ENCODE measurements at regions not wholly inside any gene's neighbourhood (a gene's known extent, or its start where the extent isn't known, plus 50 kb on each side); places are given as distances from the start of the nearest gene placed in this dataset.
"Not testable (repeated sequence)": the region's sequence is repeated elsewhere in the genome, so short reads cannot be mapped to it uniquely, and the experiment has no call there.

- peak overlapping the region in 6 of 11 experiments; percentile 28 to 76 (median 49); a peak in 9 of 22 replicates for H3K27ac ChIP-seq
- H3K9ac ChIP-seq, result peak overlapping the region in 2 of 11 experiments; percentile 34 to 52; a peak in 1 of 22 replicates
- not testable (repeated sequence) for H3K36me3 ChIP-seq; H3K27me3 ChIP-seq; H4K20me1 ChIP-seq; H3K4me3 ChIP-seq; H3K9me3 ChIP-seq (replicated peaks in 1 of 11)
- peaks cover 3 to 19% (median 11%) of the 10 kb centered on the region in 10 experiments; a peak in 15 of 20 replicates for H3K4me1 ChIP-seq
- peak overlapping the region in 6 of 11 experiments; percentile 25 to 54 (median 38); a peak in 5 of 22 replicates for H3K4me2 ChIP-seq
Measured at GRCh38 chr21:5104562-5104928, 5416.8 kb upstream of the TPTE start.

DNA sequence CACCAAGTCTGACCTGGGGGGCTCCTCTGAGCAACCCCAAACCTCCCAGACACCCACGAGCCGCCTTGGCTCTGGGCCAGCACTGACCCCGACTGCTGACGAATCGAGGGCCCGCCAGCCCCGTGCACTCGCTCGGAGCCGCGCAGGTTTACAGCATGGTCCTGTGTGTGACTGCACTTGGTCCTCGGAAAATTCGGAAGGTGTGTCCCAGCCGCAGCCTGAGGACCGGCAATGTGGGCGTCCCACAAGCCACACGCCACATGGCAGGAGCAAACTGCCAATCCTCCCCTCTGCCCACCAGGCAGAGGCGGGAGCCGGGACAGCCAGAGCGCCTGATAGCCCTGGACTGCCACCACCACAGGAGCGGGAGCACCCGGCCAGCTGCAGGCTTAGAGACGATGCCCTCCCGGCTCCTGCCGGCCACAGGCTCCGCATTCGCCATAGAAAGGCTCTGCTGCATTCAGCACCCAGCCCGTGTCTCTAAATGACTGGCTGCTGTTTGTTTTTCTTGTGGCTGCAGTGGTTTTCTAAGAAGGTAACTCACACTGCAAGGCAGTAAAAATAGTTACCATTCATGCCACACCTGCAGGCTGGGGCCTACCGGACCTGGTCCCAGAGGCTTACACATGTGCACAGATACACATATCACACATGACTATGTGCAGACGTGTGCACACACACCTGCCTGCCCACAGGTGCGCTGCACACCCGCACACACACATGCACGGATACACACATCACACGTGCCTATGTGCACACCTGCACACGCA lies 5415.3 kb upstream of the TPTE start:
- not testable (repeated sequence) for H3K36me3 ChIP-seq; H3K27me3 ChIP-seq; H3K4me3 ChIP-seq; H3K9ac ChIP-seq; H3K27ac ChIP-seq; H4K20me1 ChIP-seq; H3K9me3 ChIP-seq (replicated peaks in 1 of 11)
- Histone ChIP-seq H3K4me2 (peak overlapping the region; percentile 24 to 56 (median 46); a peak in 11 of 22 replicates), H3K4me1 (peaks cover 3 to 19% (median 11%) of the 10 kb centered on the region in 10 experiments; a peak in 15 of 20 replicates)

DNA sequence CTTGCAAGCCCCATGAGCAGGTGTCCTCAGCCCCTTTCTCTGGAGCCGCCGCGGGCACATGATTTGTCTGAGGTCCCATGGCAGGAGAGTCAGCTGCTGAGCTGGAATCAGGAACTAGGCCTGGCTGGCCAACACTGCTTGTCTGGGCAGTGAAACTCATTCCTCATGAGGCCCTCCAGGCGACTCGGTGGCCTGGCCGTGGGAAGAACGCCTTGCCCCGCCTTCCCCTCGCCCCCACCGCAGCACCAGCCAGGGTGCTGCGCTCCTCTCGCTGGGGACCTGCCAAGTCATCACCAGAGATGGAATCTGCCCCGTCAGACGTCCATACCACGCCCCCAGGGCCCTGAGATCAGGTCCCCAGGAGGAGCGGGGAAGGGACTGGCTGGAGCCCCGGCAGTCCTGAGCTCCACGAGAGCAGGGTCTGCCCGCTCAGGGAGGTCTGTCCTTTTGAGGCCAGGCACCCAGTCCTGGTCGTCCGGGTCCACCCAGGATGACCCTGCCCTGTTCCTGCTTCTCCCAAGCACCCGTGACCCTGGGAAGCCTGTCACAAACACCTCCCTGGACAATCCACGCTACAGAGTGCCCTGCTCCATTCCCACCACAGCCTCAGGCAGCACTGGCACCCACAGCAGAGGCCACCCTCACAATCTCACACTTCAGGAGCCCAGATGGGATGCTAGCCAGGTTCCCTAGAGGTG lies 5414.5 kb upstream of the TPTE start:
- not testable (repeated sequence) for H3K9ac ChIP-seq; H3K36me3 ChIP-seq; H3K27me3 ChIP-seq; H3K4me3 ChIP-seq; H4K20me1 ChIP-seq; H3K9me3 ChIP-seq (replicated peaks in 1 of 11)
- peak overlapping the region in 2 of 11 experiments; percentile 40 to 46; a peak in 2 of 22 replicates for H3K27ac ChIP-seq
- H3K4me2 ChIP-seq, result peak overlapping the region in 4 of 11 experiments; percentile 28 to 48 (median 29); a peak in 4 of 22 replicates
- peaks cover 3 to 19% (median 11%) of the 10 kb centered on the region in 10 experiments; a peak in 15 of 20 replicates for H3K4me1 ChIP-seq

GRCh38 chr21:5107637-5108036 lies 5413.7 kb upstream of the TPTE start:
- H3K4me2 ChIP-seq; H3K36me3 ChIP-seq; H4K20me1 ChIP-seq; H3K4me3 ChIP-seq; H3K9ac ChIP-seq; H3K27me3 ChIP-seq; H3K27ac ChIP-seq; H3K9me3 ChIP-seq (replicated peaks in 1 of 11): not testable (repeated sequence)
- H3K4me1 ChIP-seq, result peaks cover 3 to 19% (median 11%) of the 10 kb centered on the region in 10 experiments; a peak in 15 of 20 replicates

DNA sequence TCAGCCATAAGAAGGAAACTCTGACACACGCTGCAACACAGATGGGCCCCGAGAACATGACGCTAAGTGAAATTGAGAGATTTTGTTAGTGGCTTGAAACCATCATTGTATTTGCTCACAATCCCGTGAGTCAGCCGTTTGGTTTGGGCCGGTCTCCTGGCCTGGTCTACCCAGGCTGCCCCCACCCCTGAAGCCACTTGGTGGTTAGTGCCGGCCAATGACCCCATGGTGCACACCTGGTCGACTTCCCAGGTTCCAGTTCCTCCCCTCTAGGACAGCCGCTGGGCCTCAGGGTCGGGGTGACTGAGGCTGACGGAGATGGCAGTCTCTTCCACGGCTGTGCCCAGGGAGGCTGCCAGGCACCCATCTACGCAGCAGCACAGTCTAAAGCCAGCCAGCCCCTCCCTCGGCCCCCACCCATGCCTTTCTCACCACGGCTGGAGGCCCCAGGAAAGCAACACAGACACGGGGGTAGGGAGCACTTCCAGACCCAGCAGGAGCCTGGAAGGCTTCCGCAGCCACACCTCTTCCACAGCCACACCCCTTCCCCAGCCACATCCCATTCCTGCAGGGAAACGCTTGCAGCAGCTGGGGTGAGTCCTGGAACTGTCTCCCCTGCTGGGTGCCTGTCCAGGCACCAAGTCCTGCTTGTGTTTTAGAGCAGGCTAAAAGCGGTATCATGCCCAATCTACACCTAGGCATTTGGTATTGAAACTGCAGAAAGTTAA lies 5413.2 kb upstream of the TPTE start:
- H3K9me3 ChIP-seq (replicated peaks in 1 of 11); H4K20me1 ChIP-seq; H3K27me3 ChIP-seq; H3K4me3 ChIP-seq; H3K9ac ChIP-seq; H3K27ac ChIP-seq; H3K36me3 ChIP-seq: not testable (repeated sequence)
- H3K4me1 ChIP-seq, result peaks cover 3 to 17% (median 9%) of the 10 kb centered on the region in 10 experiments; a peak in 15 of 20 replicates
- H3K4me2 ChIP-seq, result 0 out of 22 replicates have a peak overlapping the region, but pooled peaks of 1 of the 11 experiments have one; percentile 35

DNA sequence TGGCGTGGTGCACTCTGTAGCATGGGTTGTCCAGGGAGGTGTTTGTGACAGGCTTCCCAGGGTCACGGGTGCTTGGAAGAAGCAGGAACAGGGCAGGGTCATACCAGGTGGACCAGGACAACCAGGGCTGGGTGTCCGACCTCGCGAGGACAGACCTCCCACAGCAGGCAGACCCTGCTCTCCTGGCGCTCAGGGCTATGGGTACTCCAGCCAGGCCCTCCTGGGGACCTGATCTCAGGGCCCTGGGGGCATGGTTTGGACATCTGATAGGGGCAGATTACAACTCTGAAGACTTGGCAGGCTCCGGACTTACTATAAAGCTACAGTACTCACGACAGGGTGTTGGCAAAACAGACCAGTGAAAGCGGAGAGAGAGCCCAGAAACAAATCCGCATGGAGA lies 5410.2 kb upstream of the TPTE start:
- not testable (repeated sequence) for H3K27me3 ChIP-seq; H3K9me3 ChIP-seq (replicated peaks in 1 of 11); H3K4me3 ChIP-seq; H3K36me3 ChIP-seq; H3K27ac ChIP-seq; H3K9ac ChIP-seq; H3K4me2 ChIP-seq; H4K20me1 ChIP-seq
- peaks cover 8 to 18% (median 13%) of the 10 kb centered on the region in 10 experiments; a peak in 18 of 20 replicates for H3K4me1 ChIP-seq

DNA sequence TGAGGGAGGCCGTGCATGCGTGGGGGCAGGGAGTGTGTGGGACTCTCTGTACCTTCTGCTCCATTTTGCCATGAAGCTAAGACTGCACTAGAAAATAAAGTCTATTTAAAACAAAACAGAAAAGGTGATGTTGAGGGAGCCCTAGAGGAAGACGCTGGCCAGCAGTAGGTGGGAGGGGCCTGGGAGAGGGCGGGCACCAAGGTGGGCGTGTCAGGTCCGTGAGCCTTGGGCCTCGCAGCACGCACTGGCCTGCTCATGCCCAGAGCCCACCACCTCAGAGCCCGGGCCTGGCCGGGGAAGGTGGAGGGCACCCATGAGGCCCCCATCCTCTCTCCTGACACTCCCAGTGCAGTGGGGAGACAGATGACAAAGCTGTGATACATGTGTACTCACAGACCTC lies 5408.3 kb upstream of the TPTE start:
- H3K4me3 ChIP-seq; H4K20me1 ChIP-seq; H3K9me3 ChIP-seq (replicated peaks in 1 of 11); H3K4me2 ChIP-seq; H3K36me3 ChIP-seq; H3K27ac ChIP-seq; H3K9ac ChIP-seq; H3K27me3 ChIP-seq: not testable (repeated sequence)
- peaks cover 11 to 22% (median 19%) of the 10 kb centered on the region in 10 experiments; a peak in 19 of 20 replicates for H3K4me1 ChIP-seq

DNA sequence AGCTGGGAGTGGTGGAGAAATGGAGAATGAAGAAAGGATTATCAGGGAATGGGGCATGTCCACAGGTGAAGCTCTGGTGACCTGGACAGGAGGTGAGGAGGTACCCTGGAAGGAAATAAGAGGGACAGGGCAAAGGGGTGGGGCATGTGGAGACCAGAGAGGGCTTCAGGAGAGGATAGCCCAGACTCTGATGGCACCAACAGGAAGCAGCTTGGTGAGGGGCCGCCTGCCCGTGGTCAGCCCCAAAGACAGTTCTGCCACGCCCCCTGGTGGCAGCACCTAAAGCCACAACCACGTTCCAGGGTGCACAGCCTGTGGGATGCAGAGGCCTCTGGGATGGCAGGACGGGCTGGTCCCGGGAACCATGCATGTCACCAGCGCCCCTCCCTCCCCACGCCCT lies 5406.9 kb upstream of the TPTE start:
- H3K36me3 ChIP-seq; H3K4me3 ChIP-seq; H3K27me3 ChIP-seq; H3K4me2 ChIP-seq; H4K20me1 ChIP-seq; H3K9me3 ChIP-seq (replicated peaks in 1 of 11); H3K27ac ChIP-seq; H3K9ac ChIP-seq: not testable (repeated sequence)
- H3K4me1 ChIP-seq, result peaks cover 16 to 28% (median 25%) of the 10 kb centered on the region in 10 experiments

DNA sequence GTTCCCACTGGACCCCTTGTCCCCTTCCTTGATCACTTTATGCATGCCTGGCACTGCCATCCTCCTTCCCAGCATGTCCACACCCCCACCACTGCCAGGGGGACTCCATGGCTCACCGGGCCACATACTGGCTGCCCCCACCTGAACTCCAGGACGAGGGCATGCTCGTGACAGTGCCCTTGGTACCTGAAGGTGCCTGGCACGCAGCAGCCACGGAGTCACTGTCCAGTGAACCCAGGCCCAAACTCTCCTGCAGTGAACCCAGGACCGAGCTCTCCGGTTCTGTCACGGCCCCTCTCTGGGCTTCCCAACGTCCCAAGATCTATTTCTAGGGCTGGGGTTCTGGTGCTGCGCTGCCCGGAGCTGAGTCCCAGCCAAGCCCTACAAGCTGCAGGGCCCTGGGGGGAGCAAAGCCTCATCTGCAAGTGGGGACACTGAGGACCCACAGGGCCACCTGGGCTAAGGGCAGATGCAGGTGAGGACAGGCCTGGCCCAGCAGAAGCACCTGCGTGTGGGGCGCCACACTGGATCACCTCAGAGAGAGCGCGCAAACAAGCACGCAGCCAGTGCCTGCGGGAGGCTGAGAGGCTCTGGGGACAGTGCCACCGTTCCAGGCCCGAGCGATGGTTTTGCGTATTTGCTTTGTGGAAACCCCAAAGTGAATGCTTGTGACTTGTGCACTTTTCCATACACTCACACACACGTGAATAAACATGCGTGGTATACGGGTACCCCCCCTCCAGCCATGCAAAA lies 5406.3 kb upstream of the TPTE start:
- H3K9ac ChIP-seq; H4K20me1 ChIP-seq; H3K27ac ChIP-seq; H3K9me3 ChIP-seq (replicated peaks in 1 of 11); H3K27me3 ChIP-seq; H3K36me3 ChIP-seq; H3K4me3 ChIP-seq: not testable (repeated sequence)
- H3K4me2 ChIP-seq, result peak overlapping the region; percentile 37 to 59 (median 53); a peak in 16 of 22 replicates
- peaks cover 16 to 28% (median 25%) of the 10 kb centered on the region in 10 experiments for H3K4me1 ChIP-seq

GRCh38 chr21:5115646-5116343 lies 5405.6 kb upstream of the TPTE start:
- H4K20me1 ChIP-seq; H3K4me3 ChIP-seq; H3K9ac ChIP-seq; H3K9me3 ChIP-seq (replicated peaks in 1 of 11); H3K27ac ChIP-seq; H3K36me3 ChIP-seq; H3K27me3 ChIP-seq: not testable (repeated sequence)
- Histone ChIP-seq H3K4me2 (peak overlapping the region; percentile 37 to 60 (median 53); a peak in 20 of 22 replicates), H3K4me1 (peaks cover 16 to 28% (median 25%) of the 10 kb centered on the region in 10 experiments)

- H3K4me1 ChIP-seq, result peaks cover 16 to 28% (median 25%) of the 10 kb centered on the region in 10 experiments
- H3K36me3 ChIP-seq; H3K9me3 ChIP-seq (replicated peaks in 1 of 11); H3K4me3 ChIP-seq; H4K20me1 ChIP-seq; H3K27ac ChIP-seq; H3K9ac ChIP-seq; H3K27me3 ChIP-seq: not testable (repeated sequence)
- peak overlapping the region in 2 of 11 experiments; percentile 42 to 56; a peak in 4 of 22 replicates for H3K4me2 ChIP-seq
Measured at GRCh38 chr21:5116344-5117123, 5404.8 kb upstream of the TPTE start.

GRCh38 chr21:5117135-5117534 lies 5404.2 kb upstream of the TPTE start:
- H4K20me1 ChIP-seq; H3K4me3 ChIP-seq; H3K36me3 ChIP-seq; H3K9ac ChIP-seq; H3K27me3 ChIP-seq; H3K9me3 ChIP-seq (replicated peaks in 1 of 11): not testable (repeated sequence)
- peak overlapping the region in 1 of 11 experiments; percentile 45; a peak in 3 of 22 replicates for H3K27ac ChIP-seq
- H3K4me2 ChIP-seq, result peak overlapping the region in 5 of 11 experiments; percentile 22 to 61 (median 58); a peak in 6 of 22 replicates
- H3K4me1 ChIP-seq, result peaks cover 18 to 29% (median 25%) of the 10 kb centered on the region in 10 experiments
